ENCODE measurements at regions not wholly inside any gene's neighbourhood (a gene's known extent, or its start where the extent isn't known, plus 50 kb on each side); places are given as distances from the start of the nearest gene placed in this dataset.

- TF ChIP-seq CTCF (conservative IDR thresholded peaks at IDR 0.05; ENCODE audit: low read length) (no peak), EZH2phosphoT487 (IDR thresholded peaks at IDR 0.05; ENCODE audit: borderline replicate concordance, low read depth, low read length) (no peak)
Observed at GRCh38 chr12:107439026-107439738, 246.4 kb upstream of the PWP1 start.
